Coronary artery (tissue), 2 donors: ENCODE measurements at regions not wholly inside any gene's neighbourhood (a gene's known extent, or its start where the extent isn't known, plus 50 kb on each side); places are given as distances from the start of the nearest gene placed in this dataset.

Source experiments
- DNase-seq: peaks from one replicate; pipeline ENCODE4 v3.0.0-alpha.2; 2017; ENCODE audit warnings: low spot score
- H3K27ac ChIP-seq, 2 donors: fragments of 200-600 bp; sonication (generic); one replicate each; pipeline ENCODE4 v1.5.1; 2016 to 2019
- H3K4me3 ChIP-seq: fragments of 200-600 bp; sonication (generic); 2 replicates; pipeline ENCODE4 v1.5.1; 2016; ENCODE audit warnings: mild to moderate bottlenecking, moderate library complexity
- TF ChIP-seq, protein P1 (sequence below): fragments of 200-600 bp; sonication (generic); IDR thresholded peaks from one replicate; pipeline ENCODE4 v1.5.1; 2019; ENCODE audit warnings: antibody characterized with exemption

DNA sequence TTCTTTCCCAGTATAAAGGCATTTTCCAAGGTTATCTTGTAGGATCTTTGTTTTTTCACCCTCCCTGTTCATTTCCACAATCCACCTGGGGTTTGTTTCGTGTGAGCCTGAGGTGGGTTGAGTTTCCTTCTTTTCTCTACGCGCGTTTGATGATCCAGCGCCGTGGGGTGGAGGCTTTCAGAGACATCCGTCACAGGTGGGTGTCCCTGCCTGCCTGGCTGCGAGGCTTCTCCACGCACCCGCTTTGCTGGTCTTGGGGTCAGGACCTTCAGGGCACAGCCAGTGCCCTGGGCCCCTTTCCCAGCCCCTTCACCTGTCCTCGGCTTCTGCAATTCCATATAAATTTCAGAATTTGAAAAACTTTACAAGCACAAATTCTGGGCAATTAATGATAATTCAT lies 109.0 kb upstream of the ALKAL2 start:
- Histone ChIP-seq H3K4me3 (no peak overlapping the region), H3K27ac (no peak overlapping the region)
- no peak for DNase-seq
- TF ChIP-seq, protein P1, sequence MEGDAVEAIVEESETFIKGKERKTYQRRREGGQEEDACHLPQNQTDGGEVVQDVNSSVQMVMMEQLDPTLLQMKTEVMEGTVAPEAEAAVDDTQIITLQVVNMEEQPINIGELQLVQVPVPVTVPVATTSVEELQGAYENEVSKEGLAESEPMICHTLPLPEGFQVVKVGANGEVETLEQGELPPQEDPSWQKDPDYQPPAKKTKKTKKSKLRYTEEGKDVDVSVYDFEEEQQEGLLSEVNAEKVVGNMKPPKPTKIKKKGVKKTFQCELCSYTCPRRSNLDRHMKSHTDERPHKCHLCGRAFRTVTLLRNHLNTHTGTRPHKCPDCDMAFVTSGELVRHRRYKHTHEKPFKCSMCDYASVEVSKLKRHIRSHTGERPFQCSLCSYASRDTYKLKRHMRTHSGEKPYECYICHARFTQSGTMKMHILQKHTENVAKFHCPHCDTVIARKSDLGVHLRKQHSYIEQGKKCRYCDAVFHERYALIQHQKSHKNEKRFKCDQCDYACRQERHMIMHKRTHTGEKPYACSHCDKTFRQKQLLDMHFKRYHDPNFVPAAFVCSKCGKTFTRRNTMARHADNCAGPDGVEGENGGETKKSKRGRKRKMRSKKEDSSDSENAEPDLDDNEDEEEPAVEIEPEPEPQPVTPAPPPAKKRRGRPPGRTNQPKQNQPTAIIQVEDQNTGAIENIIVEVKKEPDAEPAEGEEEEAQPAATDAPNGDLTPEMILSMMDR, result no peak

DNA sequence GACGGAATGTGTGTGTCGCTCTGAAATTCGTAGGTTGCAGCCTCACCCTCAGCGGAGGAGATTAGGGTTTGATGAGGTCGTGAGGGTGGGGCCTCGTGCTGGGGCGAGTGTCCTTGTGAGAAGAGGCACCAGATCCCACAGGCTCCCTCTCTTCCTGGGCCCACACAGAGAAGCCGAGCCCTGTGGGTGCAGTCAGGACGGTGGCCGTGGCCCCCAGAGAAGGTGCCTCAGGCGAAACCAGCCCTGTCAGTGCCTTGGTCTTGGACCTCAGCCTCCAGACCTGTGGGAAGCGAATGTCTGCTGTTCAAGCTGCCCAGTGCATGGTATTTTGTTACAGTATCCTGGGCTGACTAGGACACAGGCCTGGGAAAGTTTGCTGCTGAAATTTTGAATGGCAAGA lies 108.0 kb upstream of the ALKAL2 start:
- no peak for DNase-seq
- Histone ChIP-seq H3K4me3 (no peak overlapping the region), H3K27ac (no peak overlapping the region)
- TF ChIP-seq, protein P1, result no peak

DNA sequence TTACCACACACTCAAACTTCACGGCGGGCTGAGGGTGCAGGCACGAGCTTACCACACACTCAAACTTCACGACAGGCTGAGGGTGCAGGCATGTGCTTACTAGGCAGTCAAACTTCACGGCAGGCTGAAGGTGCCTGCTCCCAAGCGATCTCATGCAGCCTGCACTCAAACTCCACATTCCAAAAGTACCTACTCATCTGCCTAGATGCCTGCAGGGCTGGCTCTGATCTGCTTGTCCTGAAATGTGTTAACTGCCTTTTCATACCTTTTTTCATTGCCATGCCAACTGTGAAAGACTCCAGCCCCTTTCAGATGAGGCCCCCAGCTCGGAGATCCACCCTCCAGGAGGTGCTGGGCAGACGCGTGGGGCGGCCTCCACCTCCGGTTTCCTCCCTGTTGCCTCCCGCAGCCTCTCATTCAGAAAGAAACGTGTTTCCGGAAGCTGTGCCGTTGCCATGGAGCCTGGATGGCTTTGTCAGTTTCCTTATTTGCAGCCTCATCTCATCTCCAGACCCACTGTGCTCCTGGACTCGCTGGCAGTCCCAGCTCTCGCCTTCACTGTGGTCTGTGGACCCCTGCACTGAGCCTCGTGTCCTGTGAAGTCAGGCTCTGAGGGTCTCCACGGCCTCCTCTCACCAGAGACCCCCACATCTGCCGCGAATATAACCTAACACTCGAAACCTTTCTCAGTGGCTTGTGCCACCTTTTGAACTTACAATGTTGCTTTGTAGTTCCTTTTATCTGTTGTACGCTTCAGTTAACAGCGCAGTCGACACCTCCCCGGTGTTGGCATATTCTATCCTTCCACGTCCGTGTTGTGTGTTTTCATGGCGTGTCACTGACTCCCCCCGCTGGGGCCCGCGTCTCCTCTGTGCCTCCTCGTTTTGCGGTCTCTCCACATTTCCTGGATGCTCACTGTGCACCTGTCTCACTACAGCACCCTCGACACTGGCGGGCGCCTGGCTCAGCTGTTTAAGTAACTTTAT lies 106.1 kb upstream of the ALKAL2 start:
- Histone ChIP-seq H3K4me3 (no peak overlapping the region), H3K27ac (no peak overlapping the region)
- no peak for DNase-seq
- TF ChIP-seq, protein P1, result no peak

DNA sequence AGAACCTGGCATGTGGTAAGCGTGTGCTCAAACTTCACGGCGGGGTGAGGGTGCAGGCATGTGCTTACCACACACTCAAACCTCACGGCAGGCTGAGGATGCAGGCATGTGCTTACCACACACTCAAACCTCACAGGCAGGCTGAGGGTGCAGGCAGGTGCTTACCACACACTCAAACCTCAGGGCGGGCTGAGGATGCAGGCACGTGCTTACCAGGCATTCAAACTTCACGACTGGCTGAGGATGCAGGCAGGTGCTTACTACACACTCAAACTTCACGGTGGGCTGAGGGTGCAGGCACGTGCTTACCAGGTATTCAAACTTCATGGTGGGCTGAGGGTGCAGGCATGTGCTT lies 105.0 kb upstream of the ALKAL2 start:
- TF ChIP-seq, protein P1, result no peak
- Histone ChIP-seq H3K4me3 (no peak overlapping the region), H3K27ac (no peak overlapping the region)
- DNase-seq, result no peak

DNA sequence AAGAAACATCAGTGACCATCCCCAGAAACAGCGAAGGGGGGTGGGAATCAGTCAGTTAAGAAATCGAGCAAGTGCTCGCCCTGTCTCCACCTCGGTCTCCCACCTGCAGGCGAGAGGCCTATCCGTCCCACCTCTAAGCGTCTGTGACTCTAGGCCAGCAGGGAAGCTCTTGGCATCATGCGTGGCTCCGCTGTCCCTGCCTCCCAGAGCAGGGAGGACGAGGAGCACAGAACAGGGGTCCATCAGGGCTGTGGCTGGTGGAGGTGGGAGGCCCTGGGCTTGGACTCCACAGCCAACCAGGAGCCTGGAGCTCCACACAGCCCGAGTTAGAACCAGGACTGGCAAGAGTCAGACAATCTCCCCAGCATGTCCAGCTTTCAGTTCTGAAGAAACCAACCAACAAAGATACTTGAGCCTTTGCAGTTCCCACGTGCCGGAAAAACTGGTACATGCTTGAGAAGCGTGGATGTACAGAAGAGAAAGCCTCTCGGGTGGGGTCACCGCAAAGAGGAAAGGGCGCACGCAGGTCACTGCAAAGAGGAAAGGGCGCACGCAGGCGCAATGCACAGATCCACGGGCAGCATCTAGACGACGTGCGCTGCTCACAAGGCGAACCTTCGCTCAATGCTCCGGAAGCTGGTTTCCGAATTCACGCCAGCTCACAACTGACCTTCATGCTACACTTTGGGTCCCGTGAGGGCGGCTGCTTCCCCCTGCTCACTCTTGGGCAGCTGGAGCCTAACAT lies 104.5 kb upstream of the ALKAL2 start:
- no peak overlapping the region for H3K27ac ChIP-seq
- no peak for DNase-seq
- TF ChIP-seq, protein P1, result no peak
- H3K4me3 ChIP-seq, result no peak overlapping the region

DNA sequence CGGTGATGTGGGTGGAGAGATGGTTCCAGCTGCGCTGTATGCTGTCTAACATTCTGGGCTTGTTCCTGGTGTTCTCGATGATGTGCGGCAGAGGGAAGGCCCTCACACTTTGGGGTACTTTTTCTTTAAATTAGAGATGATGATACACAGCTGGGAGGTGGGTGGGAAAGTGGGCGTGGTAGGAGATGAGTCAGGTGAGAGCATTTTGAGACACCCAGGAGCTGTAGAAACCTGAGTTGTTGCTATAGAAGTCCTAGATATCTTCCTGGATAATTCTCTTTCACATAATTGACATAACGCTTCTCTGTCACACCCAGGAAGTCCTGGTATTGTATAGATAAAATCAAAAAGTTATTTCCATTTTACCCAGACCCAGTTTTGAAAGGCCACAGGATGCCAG lies 103.8 kb upstream of the ALKAL2 start:
- Histone ChIP-seq H3K27ac (no peak overlapping the region), H3K4me3 (no peak overlapping the region)
- TF ChIP-seq, protein P1, result no peak
- DNase-seq, result no peak
